B cell (primary cell): ENCODE measurements at regions not wholly inside any gene's neighbourhood (a gene's known extent, or its start where the extent isn't known, plus 50 kb on each side); places are given as distances from the start of the nearest gene placed in this dataset.

Experiments
- ATAC-seq: fragments of 200-7000 bp; cut with Tn5 transposase; one replicate; pipeline ENCODE4 v1.10.0; 2021; ENCODE audit warnings: low read depth, mild to moderate bottlenecking, moderate number of reproducible peaks, moderate library complexity
- CTCF ChIA-PET: fragments of 350-600 bp; sonication (Branson Sonifier 250); formaldehyde crosslinking; loops from one replicate; lab custom pipeline; 2021; ENCODE audit warnings: antibody characterized with exemption, inconsistent platforms; lab: Charles Lee
- POLR2A ChIA-PET: fragments of 350-600 bp; sonication (Branson Sonifier 250); formaldehyde crosslinking; loops from one replicate; lab custom pipeline; 2021; ENCODE audit warnings: antibody characterized with exemption; lab: Charles Lee
- DNase-seq: peaks from one replicate; pipeline ENCODE4 v3.0.0; 2013
- H2AFZ ChIP-seq: 2 replicates; pipeline ENCODE4 v1.6.1; 2012; ENCODE audit warnings: mild to moderate bottlenecking, low read depth, low read length; ENCODE audit not compliant: insufficient read depth, poor library complexity, severe bottlenecking
- H3K27ac ChIP-seq, 2 donors: 1 replicate in 1 of 2; 2 replicates in 1 of 2; pipeline ENCODE4 v1.5.1; 2012 to 2013; ENCODE audit warnings: low read length in 2 of 2, mild to moderate bottlenecking in 2 of 2, moderate library complexity in 1 of 2
- H3K27me3 ChIP-seq, 4 experiments: fragments of 200-600 bp in 1 of 4; sonication (generic) in 1 of 4; replicated peaks in 1 of 4; 1 replicate in 2 of 4; 2 replicates in 2 of 4; pipeline versions ENCODE4 v1.6.1 to v1.7.0; 2013 to 2016; ENCODE audit warnings: low read length in 3 of 4, mild to moderate bottlenecking in 2 of 4, mixed read lengths in 1 of 4, moderate library complexity in 1 of 4; ENCODE audit not compliant: insufficient read depth in 4 of 4, control insufficient read depth in 3 of 4; ENCODE audit errors: control extremely low read depth in 1 of 4
- H3K36me3 ChIP-seq, 2 experiments: replicated peaks in 1 of 2; 1 replicate in 1 of 2; 2 replicates in 1 of 2; pipeline versions ENCODE4 v1.6.1 to v1.7.1; 2013; ENCODE audit warnings: low read length in 1 of 2; ENCODE audit not compliant: insufficient read depth in 2 of 2, control insufficient read depth in 1 of 2; ENCODE audit errors: control extremely low read depth in 1 of 2, extremely low read depth in 1 of 2
- H3K4me1 ChIP-seq, 2 donors: fragments of 200-600 bp in 1 of 2; sonication (generic) in 1 of 2; 1 replicate in 1 of 2; 2 replicates in 1 of 2; pipeline versions ENCODE4 v1.5.1 to v1.6.1; 2013 to 2017; ENCODE audit warnings: low read length in 2 of 2; ENCODE audit not compliant: control insufficient read depth in 2 of 2, insufficient read depth in 2 of 2
- H3K4me2 ChIP-seq: replicated peaks from 2 replicates; pipeline ENCODE3; 2012; ENCODE audit warnings: mild to moderate bottlenecking, low read depth, low read length; ENCODE audit not compliant: poor library complexity, severe bottlenecking
- H3K4me3 ChIP-seq, 5 experiments: fragments of 200-600 bp in 1 of 5; sonication (generic) in 1 of 5; 1 replicate in 3 of 5; 2 replicates in 2 of 5; pipeline versions ENCODE4 v1.5.1 to v1.7.0; 2011 to 2016; ENCODE audit warnings: low read length in 4 of 5, mild to moderate bottlenecking in 4 of 5, low read depth in 2 of 5, control low read depth in 1 of 5, moderate library complexity in 1 of 5; ENCODE audit not compliant: insufficient read depth in 1 of 5; ENCODE audit errors: control extremely low read depth in 1 of 5, extremely low read depth in 1 of 5
- H3K79me2 ChIP-seq: fragments of 200-600 bp; sonication (generic); one replicate; pipeline ENCODE4 v1.6.0; 2016; ENCODE audit warnings: low read length; ENCODE audit not compliant: control insufficient read depth, insufficient read depth
- H3K9ac ChIP-seq: fragments of 200-600 bp; sonication (generic); 2 replicates; pipeline ENCODE4 v1.6.1; 2017; ENCODE audit warnings: mild to moderate bottlenecking, low read length, moderate library complexity
- H3K9me3 ChIP-seq, 3 donors: one replicate each; pipeline versions ENCODE4 v1.6.1 to v1.7.1; 2013; ENCODE audit warnings: low read length in 2 of 3; ENCODE audit not compliant: control insufficient read depth in 2 of 3, insufficient read depth in 1 of 3; ENCODE audit errors: control extremely low read depth in 1 of 3
- H4K20me1 ChIP-seq: 2 replicates; pipeline ENCODE4 v1.6.0; 2012; ENCODE audit warnings: mild to moderate bottlenecking, low read length; ENCODE audit not compliant: insufficient read depth, control insufficient read depth, poor library complexity, severe bottlenecking
- H3K27ac Mint-ChIP-seq: one replicate; pipeline ENCODE4 v1.8.0; 2021; ENCODE audit warnings: mixed read lengths
- H3K27me3 Mint-ChIP-seq: one replicate; pipeline ENCODE4 v1.8.0; 2021; ENCODE audit warnings: mixed read lengths
- H3K4me1 Mint-ChIP-seq: one replicate; pipeline ENCODE4 v1.8.0; 2021; ENCODE audit warnings: mixed read lengths
- H3K4me3 Mint-ChIP-seq: one replicate; pipeline ENCODE4 v1.8.0; 2021; ENCODE audit warnings: mixed read lengths
- H3K9me3 Mint-ChIP-seq: one replicate; pipeline ENCODE4 v1.8.0; 2022; ENCODE audit warnings: mixed read lengths; ENCODE audit not compliant: insufficient read depth
- EZH2 ChIP-seq: IDR thresholded peaks from 2 replicates; pipeline ENCODE4 v1.6.1; 2012; ENCODE audit warnings: borderline replicate concordance, low read depth, mild to moderate bottlenecking, moderate library complexity, low read length; ENCODE audit not compliant: insufficient read depth, poor library complexity, severe bottlenecking
- WGBS: methylation state at CpG from one replicate; pipeline ENCODE4 v1.1.5; 2013; ENCODE audit warnings: missing lambda C conversion rate; ENCODE audit not compliant: insufficient coverage; 5-methylcytosine and 5-hydroxymethylcytosine counted together
- intact Hi-C: fragments of 100-400 bp; cut with micrococcal nuclease; formaldehyde crosslinking; loops from one replicate; pipeline ENCODE4 v1.10.0; 2022
- TF ChIP-seq, protein P1 (sequence below): fragments of 200-600 bp; IDR thresholded peaks from one replicate; pipeline ENCODE4 v1.8.0; 2022; ENCODE audit warnings: antibody characterized with exemption, mild to moderate bottlenecking

DNA sequence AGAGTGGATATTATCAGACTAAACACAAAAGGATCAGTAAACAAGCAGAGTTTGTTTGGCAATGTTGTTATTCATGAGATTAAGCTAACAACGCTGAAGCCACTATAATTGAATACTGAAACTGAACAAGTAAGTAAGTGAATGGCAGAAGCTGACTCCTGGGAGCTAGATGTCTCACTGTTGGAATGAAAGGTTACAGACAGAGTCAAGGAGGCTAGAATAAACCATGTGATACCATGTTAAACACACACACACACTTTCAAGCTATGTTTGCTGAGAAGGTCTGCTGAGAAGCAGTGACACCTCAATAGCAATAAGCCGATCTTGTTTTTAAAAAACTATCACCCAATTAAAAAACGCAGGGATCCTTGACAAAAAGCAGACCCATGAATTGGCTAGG, 1609.4 kb upstream of the MIR17HG start:
- H4K20me1 ChIP-seq, result no peaks in the 10 kb centered on the region
- H3K27ac Mint-ChIP-seq, result no peak overlapping the region
- ATAC-seq, result no peak
- CTCF ChIA-PET, result no interaction called here
- POLR2A ChIA-PET, result no interaction called here
- no peak overlapping the region for H3K4me3 Mint-ChIP-seq
- peaks cover 4% of the 10 kb centered on the region for H3K9me3 Mint-ChIP-seq
- no peak for DNase-seq
- no peaks in the 10 kb centered on the region for H3K27me3 Mint-ChIP-seq
- no CpG with 5 or more reads among the region's 3 CpGs for WGBS
- no peak overlapping the region for H3K9ac ChIP-seq
- no peaks in the 10 kb centered on the region for H3K36me3 ChIP-seq
- no peak overlapping the region for H3K27ac ChIP-seq
- TF ChIP-seq, protein P1, sequence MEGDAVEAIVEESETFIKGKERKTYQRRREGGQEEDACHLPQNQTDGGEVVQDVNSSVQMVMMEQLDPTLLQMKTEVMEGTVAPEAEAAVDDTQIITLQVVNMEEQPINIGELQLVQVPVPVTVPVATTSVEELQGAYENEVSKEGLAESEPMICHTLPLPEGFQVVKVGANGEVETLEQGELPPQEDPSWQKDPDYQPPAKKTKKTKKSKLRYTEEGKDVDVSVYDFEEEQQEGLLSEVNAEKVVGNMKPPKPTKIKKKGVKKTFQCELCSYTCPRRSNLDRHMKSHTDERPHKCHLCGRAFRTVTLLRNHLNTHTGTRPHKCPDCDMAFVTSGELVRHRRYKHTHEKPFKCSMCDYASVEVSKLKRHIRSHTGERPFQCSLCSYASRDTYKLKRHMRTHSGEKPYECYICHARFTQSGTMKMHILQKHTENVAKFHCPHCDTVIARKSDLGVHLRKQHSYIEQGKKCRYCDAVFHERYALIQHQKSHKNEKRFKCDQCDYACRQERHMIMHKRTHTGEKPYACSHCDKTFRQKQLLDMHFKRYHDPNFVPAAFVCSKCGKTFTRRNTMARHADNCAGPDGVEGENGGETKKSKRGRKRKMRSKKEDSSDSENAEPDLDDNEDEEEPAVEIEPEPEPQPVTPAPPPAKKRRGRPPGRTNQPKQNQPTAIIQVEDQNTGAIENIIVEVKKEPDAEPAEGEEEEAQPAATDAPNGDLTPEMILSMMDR, result no peak
- TF ChIP-seq EZH2, result no peak
- intact Hi-C loops, result no loop called here
- no peaks in the 10 kb centered on the region for H3K4me1 Mint-ChIP-seq
- no peaks in the 10 kb centered on the region for H3K27me3 ChIP-seq
- no peak overlapping the region for H3K4me3 ChIP-seq
- H3K9me3 ChIP-seq, result peaks cover 0 to 5% (median 0%) of the 10 kb centered on the region in 3 donors
- H3K79me2 ChIP-seq, result no peaks in the 10 kb centered on the region
- no peak overlapping the region for H3K4me2 ChIP-seq
- H3K4me1 ChIP-seq, result no peaks in the 10 kb centered on the region
- no peak overlapping the region for H2AFZ ChIP-seq

GRCh38 chr13:89740994-89741685, 1606.3 kb upstream of the MIR17HG start:
- no peak overlapping the region for H3K27ac ChIP-seq
- 85% methylated on average over 14 of the region's 15 CpGs for WGBS
- H2AFZ ChIP-seq, result no peak overlapping the region
- H3K27me3 ChIP-seq, result no peaks in the 10 kb centered on the region
- H3K27ac Mint-ChIP-seq, result no peak overlapping the region
- DNase-seq, result no peak
- no peak overlapping the region for H3K4me3 Mint-ChIP-seq
- ATAC-seq, result no peak
- H4K20me1 ChIP-seq, result no peaks in the 10 kb centered on the region
- H3K9ac ChIP-seq, result no peak overlapping the region
- no peaks in the 10 kb centered on the region for H3K4me1 ChIP-seq
- ChIA-PET POLR2A (no interaction called here), CTCF (no interaction called here)
- H3K4me1 Mint-ChIP-seq, result no peaks in the 10 kb centered on the region
- no peaks in the 10 kb centered on the region for H3K9me3 Mint-ChIP-seq
- H3K9me3 ChIP-seq, result peaks cover 0 to 5% (median 0%) of the 10 kb centered on the region in 3 donors
- H3K4me2 ChIP-seq, result no peak overlapping the region
- H3K27me3 Mint-ChIP-seq, result no peaks in the 10 kb centered on the region
- TF ChIP-seq, protein P1, result no peak
- no peak for TF ChIP-seq EZH2
- no peak overlapping the region for H3K4me3 ChIP-seq
- no peaks in the 10 kb centered on the region for H3K79me2 ChIP-seq
- intact Hi-C loops, result no loop called here
- H3K36me3 ChIP-seq, result no peaks in the 10 kb centered on the region
